MM.1S (cell line): ENCODE measurements at regions not wholly inside any gene's neighbourhood (a gene's known extent, or its start where the extent isn't known, plus 50 kb on each side); places are given as distances from the start of the nearest gene placed in this dataset.

Source experiments
- CTCF ChIP-seq: fragments of 300-600 bp; sonication (generic); IDR thresholded peaks from 2 replicates; pipeline ENCODE4 v1.5.1; 2016; ENCODE audit warnings: antibody characterized with exemption, low read length, mixed read lengths
- EZH2 ChIP-seq: fragments of 300-600 bp; sonication (generic); optimal IDR thresholded peaks from 2 replicates; pipeline ENCODE3; 2017; ENCODE audit warnings: low read depth, mild to moderate bottlenecking, antibody characterized with exemption, low read length, mixed read lengths
- EZH2phosphoT487 ChIP-seq: fragments of 300-600 bp; sonication (generic); IDR thresholded peaks from 2 replicates; pipeline ENCODE4 v1.6.1; 2018; ENCODE audit warnings: antibody characterized with exemption, low read length

DNA sequence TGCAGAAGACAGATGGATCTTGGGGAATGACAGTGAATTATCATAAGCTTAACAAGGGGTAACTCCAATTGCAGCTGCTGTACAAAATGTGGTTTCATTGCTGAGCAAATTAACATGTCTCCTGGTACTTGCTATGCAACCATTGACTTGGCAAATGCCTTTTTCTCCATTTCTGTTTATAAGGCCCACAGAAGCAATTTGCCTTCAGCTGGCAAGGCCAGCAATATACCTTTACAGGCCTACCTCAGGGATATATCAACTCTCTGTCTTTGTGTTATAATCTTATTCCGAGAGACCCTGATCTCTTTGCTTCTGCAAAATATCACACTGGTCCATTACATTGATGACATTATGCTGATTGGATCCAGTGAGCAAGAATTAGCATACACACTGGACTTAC, 52.7 kb upstream of the KIAA0040 start:
- no peak for TF ChIP-seq CTCF
- TF ChIP-seq EZH2, result no peak
- no peak for TF ChIP-seq EZH2phosphoT487
